Activated CD8-positive, alpha-beta T cell treated with anti-CD3 and anti-CD28 coated beads for 36 hours (primary cell): ENCODE measurements at regions not wholly inside any gene's neighbourhood (a gene's known extent, or its start where the extent isn't known, plus 50 kb on each side); places are given as distances from the start of the nearest gene placed in this dataset.
"Not testable (repeated sequence)": the region's sequence is repeated elsewhere in the genome, so short reads cannot be mapped to it uniquely, and the experiment has no call there.

ENCODE experiments used
- ATAC-seq: fragments of 200-7000 bp; cut with Tn5 transposase; one replicate; pipeline ENCODE4 v1.10.0; 2021; ENCODE audit warnings: mild to moderate bottlenecking, moderate library complexity
- CTCF ChIA-PET: fragments of 350-600 bp; sonication (Branson Sonifier 250); formaldehyde crosslinking; loops from one replicate; lab custom pipeline; 2021; ENCODE audit warnings: antibody characterized with exemption; lab: Charles Lee
- POLR2A ChIA-PET: fragments of 350-600 bp; sonication (Branson Sonifier 250); formaldehyde crosslinking; loops from one replicate; lab custom pipeline; 2021; ENCODE audit warnings: antibody characterized with exemption; lab: Charles Lee
- DNase-seq: peaks from one replicate; pipeline ENCODE4 v3.0.0-alpha.2; 2020
- H3K27ac Mint-ChIP-seq: one replicate; pipeline ENCODE4 v1.8.0; 2021; ENCODE audit warnings: mild to moderate bottlenecking, mixed read lengths
- H3K27me3 Mint-ChIP-seq: one replicate; pipeline ENCODE4 v1.8.0; 2021; ENCODE audit warnings: mixed read lengths
- H3K36me3 Mint-ChIP-seq: one replicate; pipeline ENCODE4 v1.8.0; 2021; ENCODE audit warnings: low read depth, mixed read lengths
- H3K4me1 Mint-ChIP-seq: one replicate; pipeline ENCODE4 v1.8.0; 2021; ENCODE audit warnings: low read depth, mixed read lengths
- H3K4me3 Mint-ChIP-seq: one replicate; pipeline ENCODE4 v1.8.0; 2021; ENCODE audit warnings: mild to moderate bottlenecking, moderate library complexity, mixed read lengths
- H3K9me3 Mint-ChIP-seq: one replicate; pipeline ENCODE4 v1.8.0; 2021; ENCODE audit warnings: mixed read lengths
- CTCF ChIP-seq: fragments of 200-600 bp; IDR thresholded peaks from one replicate; pipeline ENCODE4 v1.8.0; 2022; ENCODE audit warnings: antibody characterized with exemption, mild to moderate bottlenecking
- intact Hi-C: fragments of 100-400 bp; cut with micrococcal nuclease; formaldehyde crosslinking; loops from one replicate; pipeline ENCODE4 v1.10.0; 2022

- DNase-seq (no peak), ATAC-seq (no peak)
- H3K4me3 Mint-ChIP-seq, result no peak overlapping the region
- H3K4me1 Mint-ChIP-seq, result no peaks in the 10 kb centered on the region
- no peaks in the 10 kb centered on the region for H3K36me3 Mint-ChIP-seq
- H3K9me3 Mint-ChIP-seq, result peaks cover 4% of the 10 kb centered on the region
- peaks cover 3% of the 10 kb centered on the region for H3K27me3 Mint-ChIP-seq
- no peak overlapping the region for H3K27ac Mint-ChIP-seq
- CTCF ChIA-PET, result no interaction called here
- intact Hi-C loops, result no loop called here
- no peak for TF ChIP-seq CTCF
- POLR2A ChIA-PET, result no interaction called here
Measured at GRCh38 chr11:129546266-129546665, 170.6 kb downstream of the BARX2 start.

GRCh38 chr11:129557421-129557820, 181.8 kb downstream of the BARX2 start:
- POLR2A ChIA-PET, result no interaction called here
- no peak overlapping the region for H3K4me3 Mint-ChIP-seq
- no peak for TF ChIP-seq CTCF
- DNase-seq, result no peak
- no peak for ATAC-seq
- CTCF ChIA-PET, result no interaction called here
- no peak overlapping the region for H3K27ac Mint-ChIP-seq
- H3K4me1 Mint-ChIP-seq, result no peaks in the 10 kb centered on the region
- intact Hi-C loops, result no loop called here
- no peaks in the 10 kb centered on the region for H3K9me3 Mint-ChIP-seq
- peaks cover 4% of the 10 kb centered on the region for H3K27me3 Mint-ChIP-seq
- no peaks in the 10 kb centered on the region for H3K36me3 Mint-ChIP-seq

GRCh38 chr11:129569007-129569406, 193.4 kb downstream of the BARX2 start:
- TF ChIP-seq CTCF, result no peak
- POLR2A ChIA-PET, result interaction anchor here (1.1 kb wide), 1 partner anchor 31 kb away, joined by 3 read pairs; no protein-coding TSS in a partner anchor
- intact Hi-C loops, result no loop called here
- no peak overlapping the region for H3K4me3 Mint-ChIP-seq
- no peak overlapping the region for H3K27ac Mint-ChIP-seq
- no peak for DNase-seq
- no peaks in the 10 kb centered on the region for H3K36me3 Mint-ChIP-seq
- H3K27me3 Mint-ChIP-seq, result no peaks in the 10 kb centered on the region
- H3K4me1 Mint-ChIP-seq, result no peaks in the 10 kb centered on the region
- CTCF ChIA-PET, result no interaction called here
- peaks cover 16% of the 10 kb centered on the region for H3K9me3 Mint-ChIP-seq
- ATAC-seq, result no peak

GRCh38 chr11:129572667-129573066, 197.0 kb downstream of the BARX2 start:
- H3K27ac Mint-ChIP-seq, H3K4me3 Mint-ChIP-seq, intact Hi-C loops, CTCF ChIA-PET, POLR2A ChIA-PET, ATAC-seq, H3K27me3 Mint-ChIP-seq, H3K36me3 Mint-ChIP-seq, H3K4me1 Mint-ChIP-seq, DNase-seq: not testable (repeated sequence)
- peaks cover 24% of the 10 kb centered on the region for H3K9me3 Mint-ChIP-seq

GRCh38 chr11:129573161-129573560, 197.5 kb downstream of the BARX2 start:
- TF ChIP-seq CTCF, result no peak
- no peak overlapping the region for H3K4me3 Mint-ChIP-seq
- peaks cover 24% of the 10 kb centered on the region for H3K9me3 Mint-ChIP-seq
- H3K36me3 Mint-ChIP-seq, result no peaks in the 10 kb centered on the region
- no peak overlapping the region for H3K27ac Mint-ChIP-seq
- H3K27me3 Mint-ChIP-seq, result no peaks in the 10 kb centered on the region
- H3K4me1 Mint-ChIP-seq, result no peaks in the 10 kb centered on the region
- DNase-seq (no peak), ATAC-seq (no peak)
- POLR2A ChIA-PET, result no interaction called here
- intact Hi-C loops, result no loop called here
- CTCF ChIA-PET, result no interaction called here

GRCh38 chr11:129574431-129574830, 198.8 kb downstream of the BARX2 start:
- Mint-ChIP-seq H3K27me3 (no peaks in the 10 kb centered on the region), H3K9me3 (peaks cover 17% of the 10 kb centered on the region), H3K27ac (no peak overlapping the region), H3K4me1 (no peaks in the 10 kb centered on the region), H3K4me3 (no peak overlapping the region), H3K36me3 (no peaks in the 10 kb centered on the region)
- ATAC-seq (no peak), DNase-seq (no peak)
- CTCF ChIA-PET, result no interaction called here
- TF ChIP-seq CTCF, result no peak
- intact Hi-C loops, result no loop called here
- POLR2A ChIA-PET, result no interaction called here
